Inflammatory macrophage treated with lipopolysaccharide for 4 hours (primary cell): ENCODE measurements at regions not wholly inside any gene's neighbourhood (a gene's known extent, or its start where the extent isn't known, plus 50 kb on each side); places are given as distances from the start of the nearest gene placed in this dataset.

ENCODE experiments used
- DNase-seq: peaks from one replicate; pipeline ENCODE4 v3.0.0-alpha.2; 2020

GRCh38 chr2:20524412-20525040, 77.7 kb downstream of the RHOB start:
- no peak for DNase-seq

GRCh38 chr2:20525041-20526035, 78.5 kb downstream of the RHOB start:
- DNase-seq: no peak

- DNase-seq: no peak
Measured at GRCh38 chr2:20526160-20526559, 79.3 kb downstream of the RHOB start.

- no peak for DNase-seq
Measured at GRCh38 chr2:20526708-20527107, 79.8 kb downstream of the RHOB start.

- DNase-seq: no peak
Measured at GRCh38 chr2:20528713-20529112, 81.8 kb downstream of the RHOB start.

- DNase-seq: no peak
Measured at GRCh38 chr2:20530520-20530919, 83.6 kb downstream of the RHOB start.

GRCh38 chr2:20531633-20532262, 84.9 kb downstream of the RHOB start:
- DNase-seq: no peak

GRCh38 chr2:20532634-20533437, 86.0 kb downstream of the RHOB start:
- no peak for DNase-seq

GRCh38 chr2:20533993-20534622, 87.2 kb downstream of the RHOB start:
- no peak for DNase-seq

GRCh38 chr2:20534913-20535801, 88.3 kb downstream of the RHOB start:
- DNase-seq: no peak

GRCh38 chr2:20536619-20537422, 89.9 kb downstream of the RHOB start:
- DNase-seq: no peak

GRCh38 chr2:20537423-20538307, 90.8 kb downstream of the RHOB start:
- no peak for DNase-seq

- DNase-seq: no peak
Measured at GRCh38 chr2:20538308-20539132, 91.6 kb downstream of the RHOB start.

- DNase-seq: no peak
Measured at GRCh38 chr2:20539133-20539719, 92.4 kb downstream of the RHOB start.

- no peak for DNase-seq
Measured at GRCh38 chr2:20539776-20540586, 93.1 kb downstream of the RHOB start.

- no peak for DNase-seq
Measured at GRCh38 chr2:20540587-20541293, 93.9 kb downstream of the RHOB start.

GRCh38 chr2:20541294-20541640, 94.4 kb downstream of the RHOB start:
- no peak for DNase-seq
